ENCODE measurements at regions not wholly inside any gene's neighbourhood (a gene's known extent, or its start where the extent isn't known, plus 50 kb on each side); places are given as distances from the start of the nearest gene placed in this dataset.

GRCh38 chr10:121243609-121244241 is 354.5 kb downstream of the FGFR2 start:
- H3K4me3 Mint-ChIP-seq (ENCODE audit: unreplicated experiment) = no peak overlapping the region
- DNase-seq (ENCODE audit: low read depth) = peak; percentile 3
- Histone ChIP-seq H4K20me1 (ENCODE audit: insufficient read depth, low read length) (no peaks in the 10 kb centered on the region), H3K4me3 (ENCODE audit: insufficient read depth, low read depth, low read length) (no peak overlapping the region), H3K9me3 (ENCODE audit: insufficient read depth, low read depth, low read length) (no peaks in the 10 kb centered on the region), H3K4me2 (ENCODE audit: low read length) (no peak overlapping the region), H3K4me1 (ENCODE audit: insufficient read depth, low read length) (no peaks in the 10 kb centered on the region), H3K9ac (ENCODE audit: low read length) (no peak overlapping the region), H3K27me3 (ENCODE audit: insufficient read depth, low read length) (no peaks in the 10 kb centered on the region), H3K36me3 (ENCODE audit: insufficient read depth, low read length) (no peaks in the 10 kb centered on the region), H3K79me2 (ENCODE audit: insufficient read depth, low read length) (no peaks in the 10 kb centered on the region), H2AFZ (ENCODE audit: low read depth, low read length) (no peak overlapping the region), H3K27ac (ENCODE audit: low read depth, low read length) (no peak overlapping the region)
- no peaks in the 10 kb centered on the region for H3K9me3 Mint-ChIP-seq (ENCODE audit: unreplicated experiment)
- FAIRE-seq = no peak
- TF ChIP-seq CTCF (IDR thresholded peaks at IDR 0.05; ENCODE audit: insufficient read depth, low read depth, low read length) (no peak), EZH2 (IDR thresholded peaks at IDR 0.05; ENCODE audit: insufficient read depth, low read length) (no peak)
- H3K27me3 Mint-ChIP-seq (ENCODE audit: low read depth, unreplicated experiment) = peaks cover 5% of the 10 kb centered on the region
- H3K4me1 Mint-ChIP-seq (ENCODE audit: low read depth, unreplicated experiment) = no peaks in the 10 kb centered on the region
- H3K27ac Mint-ChIP-seq (ENCODE audit: unreplicated experiment) = no peak overlapping the region
- H3K36me3 Mint-ChIP-seq (ENCODE audit: low read depth, unreplicated experiment) = no peaks in the 10 kb centered on the region

DNA sequence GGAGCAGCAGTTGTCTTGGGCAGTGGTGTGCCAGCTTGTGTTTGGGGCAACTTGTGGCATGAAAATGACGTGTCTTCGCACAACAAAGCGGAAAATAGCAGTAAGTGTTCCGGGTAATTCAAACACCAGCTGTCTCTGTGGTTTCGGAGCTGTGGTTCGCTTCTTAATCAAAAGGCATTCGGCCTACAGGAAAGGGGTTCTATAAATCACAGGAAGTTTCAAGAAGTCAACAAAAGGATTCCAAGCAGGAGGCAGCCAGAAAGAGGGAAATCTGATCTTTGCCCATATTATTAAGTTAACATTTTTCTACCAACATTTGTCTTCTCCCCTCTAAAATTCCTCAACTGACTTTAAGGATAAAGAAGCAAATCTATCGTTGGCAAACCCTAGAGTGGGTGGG is 353.4 kb downstream of the FGFR2 start:
- no peak for FAIRE-seq
- Histone ChIP-seq H3K79me2 (ENCODE audit: insufficient read depth, low read length) (no peaks in the 10 kb centered on the region), H3K4me3 (ENCODE audit: insufficient read depth, low read depth, low read length) (no peak overlapping the region), H3K4me2 (ENCODE audit: low read length) (no peak overlapping the region), H3K9me3 (ENCODE audit: insufficient read depth, low read depth, low read length) (no peaks in the 10 kb centered on the region), H3K9ac (ENCODE audit: low read length) (no peak overlapping the region), H3K36me3 (ENCODE audit: insufficient read depth, low read length) (no peaks in the 10 kb centered on the region), H2AFZ (ENCODE audit: low read depth, low read length) (no peak overlapping the region), H4K20me1 (ENCODE audit: insufficient read depth, low read length) (no peaks in the 10 kb centered on the region), H3K4me1 (ENCODE audit: insufficient read depth, low read length) (no peaks in the 10 kb centered on the region), H3K27me3 (ENCODE audit: insufficient read depth, low read length) (no peaks in the 10 kb centered on the region), H3K27ac (ENCODE audit: low read depth, low read length) (no peak overlapping the region)
- H3K4me1 Mint-ChIP-seq (ENCODE audit: low read depth, unreplicated experiment) = no peaks in the 10 kb centered on the region
- H3K36me3 Mint-ChIP-seq (ENCODE audit: low read depth, unreplicated experiment) = no peaks in the 10 kb centered on the region
- DNase-seq (ENCODE audit: low read depth) = peak; percentile 62
- H3K4me3 Mint-ChIP-seq (ENCODE audit: unreplicated experiment) = no peak overlapping the region
- TF ChIP-seq EZH2 (IDR thresholded peaks at IDR 0.05; ENCODE audit: insufficient read depth, low read length) = no peak
- H3K27me3 Mint-ChIP-seq (ENCODE audit: low read depth, unreplicated experiment) = peaks cover 5% of the 10 kb centered on the region
- no peaks in the 10 kb centered on the region for H3K9me3 Mint-ChIP-seq (ENCODE audit: unreplicated experiment)
- no peak overlapping the region for H3K27ac Mint-ChIP-seq (ENCODE audit: unreplicated experiment)

DNA sequence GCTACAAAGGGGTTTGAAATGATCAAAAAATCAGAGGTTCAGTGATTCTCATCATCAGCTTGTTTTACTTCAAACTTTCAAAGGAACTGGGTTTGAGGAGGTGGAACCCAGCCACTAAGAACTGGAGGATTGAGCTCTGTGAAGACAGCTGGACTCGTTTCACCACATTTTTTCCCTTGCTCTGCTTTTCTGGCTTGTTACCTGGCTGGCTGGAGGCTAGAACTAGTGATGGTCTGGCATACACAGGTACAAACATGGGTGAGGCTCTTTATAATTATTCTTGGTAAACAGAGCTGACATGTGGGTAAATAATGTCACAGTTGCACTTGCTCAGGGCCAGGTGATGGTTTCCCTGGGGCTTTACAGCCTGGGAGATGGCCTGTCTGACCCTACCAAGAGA is 352.5 kb downstream of the FGFR2 start:
- H3K4me2 ChIP-seq (ENCODE audit: low read length) = no peak overlapping the region
- FAIRE-seq (no peak), DNase-seq (ENCODE audit: low read depth) (no peak)
- TF ChIP-seq CTCF (IDR thresholded peaks at IDR 0.05; ENCODE audit: insufficient read depth, low read depth, low read length) (no peak), EZH2 (IDR thresholded peaks at IDR 0.05; ENCODE audit: insufficient read depth, low read length) (no peak)
- Mint-ChIP-seq H3K9me3 (ENCODE audit: unreplicated experiment) (no peaks in the 10 kb centered on the region), H3K27ac (ENCODE audit: unreplicated experiment) (no peak overlapping the region), H3K4me1 (ENCODE audit: low read depth, unreplicated experiment) (no peaks in the 10 kb centered on the region), H3K36me3 (ENCODE audit: low read depth, unreplicated experiment) (no peaks in the 10 kb centered on the region), H3K4me3 (ENCODE audit: unreplicated experiment) (no peak overlapping the region), H3K27me3 (ENCODE audit: low read depth, unreplicated experiment) (peaks cover 2% of the 10 kb centered on the region)
- no peaks in the 10 kb centered on the region for H3K27me3 ChIP-seq (ENCODE audit: insufficient read depth, low read length)
- no peak overlapping the region for H3K9ac ChIP-seq (ENCODE audit: low read length)
- no peaks in the 10 kb centered on the region for H3K4me1 ChIP-seq (ENCODE audit: insufficient read depth, low read length)
- H3K9me3 ChIP-seq (ENCODE audit: insufficient read depth, low read depth, low read length) = no peaks in the 10 kb centered on the region
- no peak overlapping the region for H2AFZ ChIP-seq (ENCODE audit: low read depth, low read length)
- H4K20me1 ChIP-seq (ENCODE audit: insufficient read depth, low read length) = no peaks in the 10 kb centered on the region
- H3K4me3 ChIP-seq (ENCODE audit: insufficient read depth, low read depth, low read length) = no peak overlapping the region
- H3K36me3 ChIP-seq (ENCODE audit: insufficient read depth, low read length) = no peaks in the 10 kb centered on the region
- no peaks in the 10 kb centered on the region for H3K79me2 ChIP-seq (ENCODE audit: insufficient read depth, low read length)
- H3K27ac ChIP-seq (ENCODE audit: low read depth, low read length) = no peak overlapping the region

Measured in astrocyte (in vitro differentiated cells and primary cell).